ENCODE measurements at regions not wholly inside any gene's neighbourhood (a gene's known extent, or its start where the extent isn't known, plus 50 kb on each side); places are given as distances from the start of the nearest gene placed in this dataset.
"Not testable (repeated sequence)": the region's sequence is repeated elsewhere in the genome, so short reads cannot be mapped to it uniquely, and the experiment has no call there.

DNA sequence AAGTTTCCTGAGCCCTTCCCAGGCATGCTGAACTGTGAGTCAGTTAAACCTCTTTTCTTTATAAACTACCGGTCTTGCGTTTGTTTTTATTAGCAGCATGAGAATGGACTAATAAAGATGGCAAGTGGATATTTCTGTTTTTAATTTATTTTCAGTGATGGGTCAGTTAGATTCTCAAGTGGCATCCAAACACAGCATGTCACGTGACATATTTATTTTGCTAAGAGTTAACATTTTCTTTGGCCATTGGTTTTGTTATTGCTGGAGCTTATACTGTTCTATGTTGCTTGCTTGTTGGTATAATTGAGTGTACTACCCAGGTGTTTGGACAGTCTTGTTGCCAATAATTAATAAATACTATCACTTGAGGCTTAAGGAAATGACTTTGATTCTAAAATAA, 181.7 kb upstream of the MALRD1 start:
- DNase-seq (ENCODE audit: low read depth in 2 of 3, low spot score in 1 of 3) = no peak

DNA sequence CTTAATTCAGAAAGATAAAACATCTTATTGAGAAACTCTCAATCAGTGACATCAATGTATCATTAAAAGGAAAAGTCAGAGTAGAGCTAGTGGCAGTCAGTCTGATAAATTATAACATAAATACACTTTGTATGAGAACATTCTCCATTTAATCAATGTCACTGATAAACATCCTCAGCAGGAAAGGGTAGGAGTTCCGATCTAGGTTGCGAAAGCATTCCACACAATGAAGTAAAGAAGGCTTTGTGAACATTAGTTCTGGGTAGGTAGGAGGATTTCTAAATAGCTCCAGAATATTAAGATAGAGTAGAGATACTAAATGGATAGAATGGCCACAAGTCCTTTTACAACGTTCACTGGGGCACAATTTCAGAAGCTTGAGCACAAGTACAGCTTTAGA, 179.7 kb upstream of the MALRD1 start:
- DNase-seq (ENCODE audit: low read depth in 2 of 3, low spot score in 1 of 3) = no peak

DNA sequence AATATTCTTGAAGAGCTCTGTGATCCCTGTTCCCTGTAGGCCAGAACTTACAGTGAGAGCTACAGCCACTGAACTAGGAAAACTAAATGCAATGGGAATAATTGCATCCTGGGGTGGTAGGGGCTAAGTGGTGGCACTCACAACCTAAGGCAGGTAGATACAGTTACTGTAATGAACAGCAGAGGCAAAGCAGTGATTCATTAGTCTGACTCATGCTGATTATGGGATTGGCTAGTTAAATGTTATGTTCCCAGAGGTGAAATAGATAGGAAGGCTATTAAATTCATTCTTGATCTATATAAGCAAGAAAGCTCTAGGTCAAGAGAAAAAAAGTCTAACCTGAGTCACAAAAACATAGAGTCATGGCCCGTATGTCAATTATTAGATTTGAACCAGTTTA, 173.1 kb upstream of the MALRD1 start:
- DNase-seq (ENCODE audit: low read depth in 2 of 3, low spot score in 1 of 3) = no peak

DNA sequence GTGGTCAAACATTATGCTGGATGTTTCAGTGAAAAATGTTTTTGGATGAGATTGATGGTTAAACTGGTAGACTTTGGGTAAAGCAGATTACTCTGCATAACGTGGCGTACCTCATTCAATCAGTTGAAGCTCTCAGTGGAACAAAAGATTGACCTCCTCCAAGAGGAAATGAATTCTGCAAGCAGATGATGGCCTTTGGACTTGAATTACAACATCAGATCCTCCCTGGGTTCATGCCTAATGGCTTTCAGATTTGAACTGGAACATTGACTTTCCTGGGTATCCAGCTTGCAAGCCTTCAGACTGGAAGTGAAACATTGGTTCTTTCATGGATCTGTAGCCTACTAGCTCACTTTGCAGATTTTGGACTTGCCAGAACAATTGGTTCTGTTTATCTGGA, 169.3 kb upstream of the MALRD1 start:
- no peak for DNase-seq (ENCODE audit: low read depth in 2 of 3, low spot score in 1 of 3)

DNA sequence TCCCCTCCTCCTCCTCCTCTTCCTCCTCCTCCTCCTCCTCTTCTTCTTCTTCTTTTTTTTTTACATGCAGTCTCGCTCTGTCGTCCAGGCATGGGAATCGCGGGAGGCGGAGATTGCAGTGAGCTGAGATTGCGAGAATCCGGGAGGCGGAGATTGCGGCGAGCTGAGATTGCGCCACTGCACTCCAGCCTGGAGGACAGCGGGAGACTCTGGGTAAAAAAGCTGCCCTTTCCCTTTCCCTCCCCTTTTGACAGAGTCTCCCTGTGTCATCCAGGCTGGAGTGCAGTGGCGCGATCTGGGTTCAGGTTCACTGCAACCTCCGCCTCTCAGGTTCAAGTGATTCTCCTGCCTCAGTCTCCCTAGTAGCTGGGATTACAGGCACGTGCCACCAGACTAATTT, 168.1 kb upstream of the MALRD1 start:
- no peak for DNase-seq (ENCODE audit: low read depth in 2 of 3, low spot score in 1 of 3)

DNA sequence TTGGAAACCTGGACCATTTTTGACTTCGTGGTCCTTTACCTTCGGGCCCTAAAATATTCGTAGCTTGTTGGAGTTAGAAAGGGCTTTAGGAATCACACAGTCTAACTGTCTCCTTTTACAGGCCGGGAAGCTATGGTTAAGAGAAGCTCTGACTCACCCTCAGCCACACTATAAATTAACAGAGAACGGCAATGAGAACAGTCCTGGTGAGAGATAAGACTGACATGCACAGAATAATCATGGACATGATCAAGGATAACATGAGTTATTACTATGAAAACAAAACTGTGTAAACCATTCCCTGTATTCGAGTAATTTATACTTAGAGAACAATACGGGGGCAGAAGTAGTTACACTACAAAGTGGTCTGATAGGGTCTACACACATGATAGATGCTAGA, 162.5 kb upstream of the MALRD1 start:
- DNase-seq (ENCODE audit: low read depth in 2 of 3, low spot score in 1 of 3) = no peak

DNA sequence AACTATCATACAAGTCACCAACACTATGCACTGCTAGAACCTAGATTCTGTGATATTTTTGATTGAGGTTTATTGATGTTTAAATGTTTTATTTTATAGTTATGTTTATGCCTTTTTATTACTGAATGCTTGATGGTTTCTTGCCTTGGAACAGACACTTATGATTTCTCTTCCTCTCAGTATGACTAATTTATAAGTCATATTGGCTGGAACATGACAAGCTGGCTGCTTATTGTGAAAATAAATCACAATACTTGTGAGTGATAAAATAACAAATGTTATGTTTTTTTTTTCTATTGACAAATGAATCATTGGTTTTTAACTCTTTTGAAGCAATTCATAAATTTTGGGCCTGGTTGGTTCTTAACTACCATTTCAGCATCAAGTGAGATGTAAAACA, 142.0 kb upstream of the MALRD1 start:
- no peak for DNase-seq (ENCODE audit: low read depth in 2 of 3, low spot score in 1 of 3)

DNA sequence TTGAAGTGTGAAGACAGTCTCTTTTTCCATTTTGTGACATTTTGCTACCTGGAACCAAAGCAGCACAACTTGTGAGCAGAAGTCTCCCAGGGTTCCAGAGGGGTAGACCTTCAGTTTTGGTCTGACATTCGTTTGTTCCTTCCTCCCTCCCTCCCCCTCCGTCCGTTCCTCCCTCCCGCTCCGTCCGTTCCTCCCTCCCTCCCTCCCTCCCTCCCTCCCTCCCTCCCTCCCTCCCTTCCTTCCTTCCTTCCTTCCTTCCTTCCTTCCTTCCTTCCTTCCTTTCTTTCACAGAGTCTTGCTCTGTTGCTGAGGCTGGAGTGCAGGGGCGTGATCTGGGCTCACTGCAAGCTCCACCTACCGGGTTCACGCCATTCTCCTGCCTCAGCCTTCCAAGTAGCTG, 131.2 kb upstream of the MALRD1 start:
- DNase-seq (ENCODE audit: low read depth in 2 of 3, low spot score in 1 of 3) = not testable (repeated sequence)

DNA sequence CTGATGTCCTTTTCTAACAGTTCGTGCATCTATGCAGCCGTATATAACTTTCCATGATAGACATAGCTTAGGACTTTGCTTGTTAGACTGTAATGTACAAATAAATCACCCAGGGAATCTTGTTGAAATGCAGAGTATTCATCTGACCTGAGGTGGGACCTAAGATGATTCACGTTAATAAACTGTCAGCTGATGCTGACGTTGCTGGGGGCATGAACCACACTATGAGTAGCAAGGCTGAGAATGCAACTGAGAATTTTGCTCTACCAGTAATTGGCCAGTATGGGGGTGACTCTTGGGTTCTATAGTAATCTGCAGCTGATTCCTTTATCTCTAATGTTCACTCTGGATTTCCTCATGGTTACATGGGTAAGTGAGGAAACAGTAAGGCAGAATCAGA, 130.1 kb upstream of the MALRD1 start:
- DNase-seq (ENCODE audit: low read depth in 2 of 3, low spot score in 1 of 3) = no peak

DNA sequence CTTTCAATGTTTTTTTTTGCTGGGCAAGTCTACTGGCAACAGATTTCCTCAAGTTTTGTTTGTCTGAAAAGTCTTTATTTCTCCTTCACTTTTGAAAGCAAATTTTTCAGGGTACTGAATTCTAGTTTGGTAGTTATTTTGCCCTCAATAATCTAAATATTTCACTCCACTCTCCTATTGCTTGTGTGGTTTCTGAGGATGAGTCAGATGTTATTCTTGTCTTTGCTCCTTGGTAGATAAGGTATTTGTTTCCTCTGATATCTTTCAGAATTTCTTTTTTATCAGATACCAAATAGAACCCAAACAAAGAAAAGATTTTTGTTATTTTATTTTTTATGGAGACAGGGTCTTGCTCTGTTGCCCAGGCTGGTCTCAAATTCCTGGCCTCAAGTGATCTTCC, 99.2 kb upstream of the MALRD1 start:
- no peak for DNase-seq (ENCODE audit: low read depth in 2 of 3, low spot score in 1 of 3)

DNA sequence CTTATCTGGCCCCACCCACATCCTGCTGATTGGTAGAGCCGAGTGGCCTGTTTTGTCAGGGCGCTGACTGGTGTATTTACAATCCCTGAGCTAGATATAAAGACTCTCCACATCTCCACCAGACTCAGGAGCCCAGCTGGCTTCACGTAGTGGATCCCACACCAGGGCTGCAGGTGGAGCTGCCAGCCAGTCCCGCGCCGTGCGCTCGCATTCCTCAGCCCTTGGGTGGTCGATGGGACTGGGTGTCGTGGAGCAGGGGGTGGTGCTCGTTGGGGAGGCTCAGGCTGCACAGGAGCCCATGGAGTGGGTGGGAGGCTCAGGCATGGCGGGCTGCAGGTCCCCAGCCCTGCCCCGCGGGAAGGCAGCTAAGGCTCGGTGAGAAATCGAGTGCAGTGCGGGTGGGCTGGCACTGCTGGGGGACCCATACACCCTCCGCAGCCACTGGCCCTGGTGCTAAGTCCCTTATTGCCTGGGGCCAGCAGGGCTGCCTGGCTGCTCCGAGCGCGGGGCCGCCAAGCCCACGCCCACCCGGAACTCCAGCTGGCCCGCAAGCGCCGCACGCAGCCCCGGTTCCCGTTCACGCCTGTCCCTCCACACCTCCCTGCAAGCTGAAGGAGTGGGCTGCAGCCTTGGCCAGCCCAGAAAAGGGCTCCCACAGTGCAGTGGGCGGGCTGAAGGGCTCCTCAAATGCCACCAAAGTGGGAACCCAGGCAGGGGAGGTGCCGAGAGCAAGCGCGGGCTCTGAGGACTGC, 97.4 kb upstream of the MALRD1 start:
- not testable (repeated sequence) for DNase-seq (ENCODE audit: low read depth in 2 of 3, low spot score in 1 of 3)

DNA sequence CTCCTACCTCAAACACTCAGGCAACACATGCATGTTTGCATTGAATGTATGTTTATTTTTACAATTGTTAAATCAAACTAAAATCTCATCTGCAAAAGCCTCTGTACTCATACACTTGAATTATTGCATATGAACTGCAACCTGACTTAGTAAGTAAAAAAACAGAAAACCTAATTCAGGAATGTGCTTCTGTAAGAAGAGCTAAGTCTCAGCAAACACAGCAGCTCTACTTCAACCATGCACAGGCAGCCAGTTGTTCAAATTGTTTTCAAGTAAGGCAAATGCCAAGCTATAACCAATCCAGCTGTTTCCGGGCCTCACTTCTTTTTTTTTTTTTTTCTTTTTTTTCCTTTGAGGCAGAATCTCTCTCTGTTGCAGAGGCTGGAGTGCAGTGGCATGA, 93.5 kb upstream of the MALRD1 start:
- DNase-seq (ENCODE audit: low read depth in 2 of 3, low spot score in 1 of 3) = no peak

DNA sequence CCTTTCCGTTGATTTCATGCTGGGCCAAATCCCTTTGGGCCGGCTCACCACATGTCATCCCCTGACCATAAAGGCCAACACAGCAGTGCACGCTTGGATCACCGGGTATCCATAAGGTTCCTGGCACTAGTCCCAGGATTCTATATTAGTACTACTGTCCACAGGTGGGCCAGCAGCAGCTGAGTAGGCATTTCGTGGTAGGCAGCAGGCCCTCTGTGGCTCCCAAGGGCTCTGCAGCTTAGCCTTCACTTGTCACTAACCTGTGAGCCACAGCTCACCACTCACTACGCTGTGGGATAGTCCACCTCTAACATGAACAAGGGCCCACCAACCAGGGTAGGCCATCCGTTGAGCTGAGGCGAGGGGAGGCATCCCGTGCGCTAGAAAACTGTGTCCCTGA, 89.2 kb upstream of the MALRD1 start:
- no peak for DNase-seq (ENCODE audit: low read depth in 2 of 3, low spot score in 1 of 3)

DNA sequence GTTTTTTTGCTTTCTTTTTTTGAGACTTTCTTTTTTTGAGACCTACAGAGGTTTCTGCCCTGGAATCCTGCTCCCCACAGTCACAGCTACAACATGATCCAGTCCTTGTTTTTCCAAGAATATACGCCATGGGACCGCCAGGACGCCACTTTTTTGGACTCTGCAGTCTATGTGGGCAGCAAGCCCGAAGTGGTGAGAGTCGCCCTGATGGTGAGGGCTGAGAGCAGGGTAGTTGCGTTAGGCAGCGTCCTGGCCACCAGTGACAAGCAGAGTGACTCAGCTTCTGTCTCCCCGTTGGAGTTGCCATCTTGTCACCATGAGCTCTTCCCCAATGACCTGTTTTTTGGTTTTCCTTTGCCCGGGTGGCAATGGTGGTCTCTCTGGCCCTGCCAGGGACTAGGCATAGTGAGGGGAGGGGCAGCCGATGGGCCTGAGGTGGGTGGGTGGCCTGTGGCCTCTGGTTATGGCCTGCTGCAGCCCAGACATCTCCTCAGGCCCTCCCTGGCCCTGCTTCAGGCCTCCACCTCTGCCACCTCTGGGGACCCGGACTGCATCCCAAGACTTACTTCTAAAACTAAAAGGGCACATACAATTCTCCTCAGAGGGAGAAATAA, 88.0 kb upstream of the MALRD1 start:
- no peak for DNase-seq (ENCODE audit: low read depth in 2 of 3, low spot score in 1 of 3)

DNA sequence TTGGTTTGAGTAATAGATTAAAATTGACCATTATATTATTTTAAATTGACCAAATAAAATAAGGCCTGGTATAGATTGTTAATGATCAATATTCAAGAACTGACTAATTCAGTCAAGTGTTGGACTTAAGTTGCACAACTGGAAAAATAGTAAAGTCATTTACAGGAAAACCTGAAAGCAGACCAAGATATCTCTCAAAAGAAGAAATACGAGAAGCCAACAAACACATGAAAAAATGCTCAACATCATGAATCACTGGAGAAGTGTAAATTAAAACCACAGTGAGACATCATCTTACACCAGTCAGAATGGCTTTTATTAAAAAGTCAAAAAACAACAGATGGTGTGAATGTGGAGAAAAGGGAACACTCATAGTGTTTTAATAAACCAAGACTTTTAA, 80.4 kb upstream of the MALRD1 start:
- DNase-seq (ENCODE audit: low read depth in 2 of 3, low spot score in 1 of 3) = no peak

DNA sequence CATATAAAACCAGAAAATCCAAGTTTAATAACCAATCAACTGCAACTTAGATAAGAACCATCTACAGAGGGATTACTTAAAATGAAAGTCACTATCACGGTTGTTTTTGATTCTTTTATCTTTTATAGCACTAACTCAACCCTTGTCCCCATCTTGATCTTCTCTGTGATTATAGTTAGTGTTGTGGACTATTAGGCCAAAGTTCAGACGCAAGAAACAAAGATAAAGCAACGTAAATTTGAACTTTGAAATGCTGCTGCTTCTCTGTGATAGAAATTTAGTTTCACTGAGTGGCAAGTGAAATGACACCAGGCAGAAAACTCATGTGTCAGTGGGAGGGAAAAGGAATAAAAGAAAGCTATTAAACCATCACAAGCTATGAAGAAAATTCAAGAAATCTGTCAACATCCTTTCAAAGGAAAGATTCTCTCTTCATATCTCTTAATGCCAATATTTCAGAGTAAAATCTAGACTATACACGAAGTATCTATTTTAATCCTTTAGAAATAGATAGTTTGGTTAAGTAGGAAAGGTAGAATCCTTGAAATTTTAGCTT, 71.8 kb upstream of the MALRD1 start:
- DNase-seq (ENCODE audit: low read depth in 2 of 3, low spot score in 1 of 3) = no peak

DNA sequence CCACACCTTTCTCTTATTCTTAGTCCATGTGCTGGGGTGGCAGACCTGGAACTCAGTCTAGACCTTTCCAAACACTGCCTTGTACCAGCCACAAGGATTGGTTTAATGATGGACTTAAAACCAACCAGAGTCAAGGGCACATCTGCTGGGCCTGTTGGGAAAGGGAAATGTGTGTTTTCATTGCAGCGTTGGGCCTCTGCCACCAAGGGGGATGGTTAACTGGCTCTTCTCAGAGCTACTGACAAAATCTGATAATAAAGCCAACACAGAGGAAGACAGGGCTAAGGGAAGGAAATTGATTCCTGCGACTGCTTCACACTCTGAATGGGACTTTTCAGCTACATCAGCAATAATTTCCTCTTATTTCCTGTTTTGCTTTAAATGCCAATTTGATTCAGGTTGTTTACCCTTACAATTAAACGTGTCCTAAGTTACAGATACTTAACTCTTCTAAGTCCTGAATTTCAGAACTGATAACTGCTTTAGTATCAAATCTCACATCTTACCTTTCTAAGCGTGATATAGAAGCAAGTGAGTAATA, 68.4 kb upstream of the MALRD1 start:
- no peak for DNase-seq (ENCODE audit: low read depth in 2 of 3, low spot score in 1 of 3)

DNA sequence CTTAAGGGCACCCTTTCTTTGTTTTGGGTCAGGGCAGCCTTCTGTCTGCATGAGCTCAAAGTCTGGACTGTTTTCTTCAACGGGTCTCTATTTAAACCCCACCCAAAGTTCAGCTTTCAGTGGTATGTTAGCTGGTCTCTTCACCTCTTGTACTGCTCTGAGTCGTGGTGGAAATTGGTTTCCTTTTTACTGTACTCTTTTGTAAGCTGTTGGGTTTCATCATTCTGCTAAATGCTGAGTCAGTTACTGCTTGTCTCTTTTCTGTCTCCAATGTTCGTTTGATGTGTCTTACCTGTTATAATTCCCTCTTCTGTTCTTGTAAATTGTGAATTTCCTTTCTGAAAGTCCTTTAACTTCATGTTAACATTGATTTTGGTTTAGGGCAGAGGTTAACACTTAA, 64.1 kb upstream of the MALRD1 start:
- DNase-seq (ENCODE audit: low read depth in 2 of 3, low spot score in 1 of 3) = no peak

DNA sequence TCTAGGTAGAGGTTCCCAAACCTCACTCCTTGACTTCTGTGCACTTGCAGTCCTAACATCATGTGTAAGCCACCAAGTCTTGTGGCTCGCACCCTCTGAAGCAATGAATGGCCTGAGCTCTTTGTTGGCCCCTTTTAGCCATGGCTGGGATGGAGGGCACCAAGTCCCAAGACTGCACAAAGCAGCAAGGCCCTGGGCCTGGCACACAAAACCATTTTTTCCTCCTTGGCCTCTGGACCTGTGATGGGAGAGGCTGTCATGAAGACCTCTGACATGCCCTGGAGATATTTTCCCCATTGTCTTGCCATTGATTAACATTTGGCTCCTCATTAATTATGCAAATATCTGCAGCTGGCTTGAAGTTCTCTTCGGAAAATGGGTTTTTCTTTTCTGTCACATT, 60.3 kb upstream of the MALRD1 start:
- no peak for DNase-seq (ENCODE audit: low read depth in 2 of 3, low spot score in 1 of 3)

All from stimulated activated CD4-positive, alpha-beta T cell treated with anti-CD3 and anti-CD28 coated beads, Interleukin-12 subunit alpha, Interleukin-12 subunit beta, amount 100 ng/mL, for 48 hours (primary cell).